B cell (primary cell): ENCODE measurements at regions not wholly inside any gene's neighbourhood (a gene's known extent, or its start where the extent isn't known, plus 50 kb on each side); places are given as distances from the start of the nearest gene placed in this dataset.

Experiments used
- ATAC-seq: fragments of 200-7000 bp; cut with Tn5 transposase; one replicate; pipeline ENCODE4 v1.10.0; 2021; ENCODE audit warnings: low read depth, mild to moderate bottlenecking, moderate number of reproducible peaks, moderate library complexity
- CTCF ChIA-PET: fragments of 350-600 bp; sonication (Branson Sonifier 250); formaldehyde crosslinking; loops from one replicate; lab custom pipeline; 2021; ENCODE audit warnings: antibody characterized with exemption, inconsistent platforms; lab: Charles Lee
- POLR2A ChIA-PET: fragments of 350-600 bp; sonication (Branson Sonifier 250); formaldehyde crosslinking; loops from one replicate; lab custom pipeline; 2021; ENCODE audit warnings: antibody characterized with exemption; lab: Charles Lee
- DNase-seq: peaks from one replicate; pipeline ENCODE4 v3.0.0; 2013
- H2AFZ ChIP-seq: 2 replicates; pipeline ENCODE4 v1.6.1; 2012; ENCODE audit warnings: mild to moderate bottlenecking, low read depth, low read length; ENCODE audit not compliant: insufficient read depth, poor library complexity, severe bottlenecking
- H3K27ac ChIP-seq, 2 donors: 1 replicate in 1 of 2; 2 replicates in 1 of 2; pipeline ENCODE4 v1.5.1; 2012 to 2013; ENCODE audit warnings: low read length in 2 of 2, mild to moderate bottlenecking in 2 of 2, moderate library complexity in 1 of 2
- H3K27me3 ChIP-seq, 4 experiments: fragments of 200-600 bp in 1 of 4; sonication (generic) in 1 of 4; replicated peaks in 1 of 4; 1 replicate in 2 of 4; 2 replicates in 2 of 4; pipeline versions ENCODE4 v1.6.1 to v1.7.0; 2013 to 2016; ENCODE audit warnings: low read length in 3 of 4, mild to moderate bottlenecking in 2 of 4, mixed read lengths in 1 of 4, moderate library complexity in 1 of 4; ENCODE audit not compliant: insufficient read depth in 4 of 4, control insufficient read depth in 3 of 4; ENCODE audit errors: control extremely low read depth in 1 of 4
- H3K36me3 ChIP-seq, 2 experiments: replicated peaks in 1 of 2; 1 replicate in 1 of 2; 2 replicates in 1 of 2; pipeline versions ENCODE4 v1.6.1 to v1.7.1; 2013; ENCODE audit warnings: low read length in 1 of 2; ENCODE audit not compliant: insufficient read depth in 2 of 2, control insufficient read depth in 1 of 2; ENCODE audit errors: control extremely low read depth in 1 of 2, extremely low read depth in 1 of 2
- H3K4me1 ChIP-seq, 2 donors: fragments of 200-600 bp in 1 of 2; sonication (generic) in 1 of 2; 1 replicate in 1 of 2; 2 replicates in 1 of 2; pipeline versions ENCODE4 v1.5.1 to v1.6.1; 2013 to 2017; ENCODE audit warnings: low read length in 2 of 2; ENCODE audit not compliant: control insufficient read depth in 2 of 2, insufficient read depth in 2 of 2
- H3K4me2 ChIP-seq: replicated peaks from 2 replicates; pipeline ENCODE3; 2012; ENCODE audit warnings: mild to moderate bottlenecking, low read depth, low read length; ENCODE audit not compliant: poor library complexity, severe bottlenecking
- H3K4me3 ChIP-seq, 5 experiments: fragments of 200-600 bp in 1 of 5; sonication (generic) in 1 of 5; 1 replicate in 3 of 5; 2 replicates in 2 of 5; pipeline versions ENCODE4 v1.5.1 to v1.7.0; 2011 to 2016; ENCODE audit warnings: low read length in 4 of 5, mild to moderate bottlenecking in 4 of 5, low read depth in 2 of 5, control low read depth in 1 of 5, moderate library complexity in 1 of 5; ENCODE audit not compliant: insufficient read depth in 1 of 5; ENCODE audit errors: control extremely low read depth in 1 of 5, extremely low read depth in 1 of 5
- H3K79me2 ChIP-seq: fragments of 200-600 bp; sonication (generic); one replicate; pipeline ENCODE4 v1.6.0; 2016; ENCODE audit warnings: low read length; ENCODE audit not compliant: control insufficient read depth, insufficient read depth
- H3K9ac ChIP-seq: fragments of 200-600 bp; sonication (generic); 2 replicates; pipeline ENCODE4 v1.6.1; 2017; ENCODE audit warnings: mild to moderate bottlenecking, low read length, moderate library complexity
- H3K9me3 ChIP-seq, 3 donors: one replicate each; pipeline versions ENCODE4 v1.6.1 to v1.7.1; 2013; ENCODE audit warnings: low read length in 2 of 3; ENCODE audit not compliant: control insufficient read depth in 2 of 3, insufficient read depth in 1 of 3; ENCODE audit errors: control extremely low read depth in 1 of 3
- H4K20me1 ChIP-seq: 2 replicates; pipeline ENCODE4 v1.6.0; 2012; ENCODE audit warnings: mild to moderate bottlenecking, low read length; ENCODE audit not compliant: insufficient read depth, control insufficient read depth, poor library complexity, severe bottlenecking
- H3K27ac Mint-ChIP-seq: one replicate; pipeline ENCODE4 v1.8.0; 2021; ENCODE audit warnings: mixed read lengths
- H3K27me3 Mint-ChIP-seq: one replicate; pipeline ENCODE4 v1.8.0; 2021; ENCODE audit warnings: mixed read lengths
- H3K4me1 Mint-ChIP-seq: one replicate; pipeline ENCODE4 v1.8.0; 2021; ENCODE audit warnings: mixed read lengths
- H3K4me3 Mint-ChIP-seq: one replicate; pipeline ENCODE4 v1.8.0; 2021; ENCODE audit warnings: mixed read lengths
- H3K9me3 Mint-ChIP-seq: one replicate; pipeline ENCODE4 v1.8.0; 2022; ENCODE audit warnings: mixed read lengths; ENCODE audit not compliant: insufficient read depth
- CTCF ChIP-seq: fragments of 200-600 bp; IDR thresholded peaks from one replicate; pipeline ENCODE4 v1.8.0; 2022; ENCODE audit warnings: antibody characterized with exemption, mild to moderate bottlenecking
- EZH2 ChIP-seq: IDR thresholded peaks from 2 replicates; pipeline ENCODE4 v1.6.1; 2012; ENCODE audit warnings: borderline replicate concordance, low read depth, mild to moderate bottlenecking, moderate library complexity, low read length; ENCODE audit not compliant: insufficient read depth, poor library complexity, severe bottlenecking
- WGBS: methylation state at CpG from one replicate; pipeline ENCODE4 v1.1.5; 2013; ENCODE audit warnings: missing lambda C conversion rate; ENCODE audit not compliant: insufficient coverage; 5-methylcytosine and 5-hydroxymethylcytosine counted together
- intact Hi-C: fragments of 100-400 bp; cut with micrococcal nuclease; formaldehyde crosslinking; loops from one replicate; pipeline ENCODE4 v1.10.0; 2022

GRCh38 chr2:81303321-81303720, 998.8 kb upstream of the LRRTM1 start:
- Mint-ChIP-seq H3K9me3 (peaks cover 11% of the 10 kb centered on the region), H3K27me3 (no peaks in the 10 kb centered on the region), H3K4me3 (no peak overlapping the region), H3K27ac (no peak overlapping the region), H3K4me1 (no peaks in the 10 kb centered on the region)
- Histone ChIP-seq H3K9me3 (peaks cover 0 to 4% (median 0%) of the 10 kb centered on the region in 3 donors), H3K4me1 (no peaks in the 10 kb centered on the region), H3K9ac (no peak overlapping the region), H2AFZ (no peak overlapping the region), H3K4me3 (no peak overlapping the region), H3K27ac (no peak overlapping the region), H3K4me2 (no peak overlapping the region), H3K27me3 (no peaks in the 10 kb centered on the region), H4K20me1 (no peaks in the 10 kb centered on the region), H3K79me2 (no peaks in the 10 kb centered on the region), H3K36me3 (no peaks in the 10 kb centered on the region)
- WGBS: no CpG with 5 or more reads among the region's 1 CpG
- ChIA-PET CTCF (no interaction called here), POLR2A (no interaction called here)
- DNase-seq (no peak), ATAC-seq (no peak)
- TF ChIP-seq EZH2 (no peak), CTCF (no peak)
- intact Hi-C loops: no loop called here

GRCh38 chr2:81299841-81300240, 995.3 kb upstream of the LRRTM1 start:
- no peaks in the 10 kb centered on the region for H3K79me2 ChIP-seq
- DNase-seq: no peak
- Mint-ChIP-seq H3K27me3 (no peaks in the 10 kb centered on the region), H3K9me3 (peaks cover 7% of the 10 kb centered on the region), H3K4me3 (no peak overlapping the region), H3K27ac (no peak overlapping the region), H3K4me1 (no peaks in the 10 kb centered on the region)
- no peak overlapping the region for H2AFZ ChIP-seq
- no peak overlapping the region for H3K4me3 ChIP-seq
- H3K27me3 ChIP-seq: no peaks in the 10 kb centered on the region
- no peaks in the 10 kb centered on the region for H4K20me1 ChIP-seq
- peaks cover 0 to 4% (median 0%) of the 10 kb centered on the region in 3 donors for H3K9me3 ChIP-seq
- WGBS: no CpG with 5 or more reads among the region's 1 CpG
- no peaks in the 10 kb centered on the region for H3K36me3 ChIP-seq
- H3K27ac ChIP-seq: no peak overlapping the region
- H3K4me1 ChIP-seq: no peaks in the 10 kb centered on the region
- no peak for ATAC-seq
- ChIA-PET POLR2A (no interaction called here), CTCF (no interaction called here)
- no peak overlapping the region for H3K9ac ChIP-seq
- H3K4me2 ChIP-seq: no peak overlapping the region
- intact Hi-C loops: no loop called here
- TF ChIP-seq CTCF (no peak), EZH2 (no peak)
